ENCODE measurements at regions not wholly inside any gene's neighbourhood (a gene's known extent, or its start where the extent isn't known, plus 50 kb on each side); places are given as distances from the start of the nearest gene placed in this dataset.

GRCh38 chr9:80440724-80441123 is 869.0 kb downstream of the TLE4 start:
- TF ChIP-seq, protein P1, sequence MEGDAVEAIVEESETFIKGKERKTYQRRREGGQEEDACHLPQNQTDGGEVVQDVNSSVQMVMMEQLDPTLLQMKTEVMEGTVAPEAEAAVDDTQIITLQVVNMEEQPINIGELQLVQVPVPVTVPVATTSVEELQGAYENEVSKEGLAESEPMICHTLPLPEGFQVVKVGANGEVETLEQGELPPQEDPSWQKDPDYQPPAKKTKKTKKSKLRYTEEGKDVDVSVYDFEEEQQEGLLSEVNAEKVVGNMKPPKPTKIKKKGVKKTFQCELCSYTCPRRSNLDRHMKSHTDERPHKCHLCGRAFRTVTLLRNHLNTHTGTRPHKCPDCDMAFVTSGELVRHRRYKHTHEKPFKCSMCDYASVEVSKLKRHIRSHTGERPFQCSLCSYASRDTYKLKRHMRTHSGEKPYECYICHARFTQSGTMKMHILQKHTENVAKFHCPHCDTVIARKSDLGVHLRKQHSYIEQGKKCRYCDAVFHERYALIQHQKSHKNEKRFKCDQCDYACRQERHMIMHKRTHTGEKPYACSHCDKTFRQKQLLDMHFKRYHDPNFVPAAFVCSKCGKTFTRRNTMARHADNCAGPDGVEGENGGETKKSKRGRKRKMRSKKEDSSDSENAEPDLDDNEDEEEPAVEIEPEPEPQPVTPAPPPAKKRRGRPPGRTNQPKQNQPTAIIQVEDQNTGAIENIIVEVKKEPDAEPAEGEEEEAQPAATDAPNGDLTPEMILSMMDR (IDR thresholded peaks at IDR 0.05; ENCODE audit: low read length) = no peak
- TF ChIP-seq EZH2phosphoT487 (IDR thresholded peaks at IDR 0.05; ENCODE audit: low read length) (no peak), EZH2 (optimal IDR thresholded peaks at IDR 0.05; ENCODE audit: low read depth, low read length) (no peak)
